ENCODE measurements at regions not wholly inside any gene's neighbourhood (a gene's known extent, or its start where the extent isn't known, plus 50 kb on each side); places are given as distances from the start of the nearest gene placed in this dataset.

- TF ChIP-seq MEF2A (IDR thresholded peaks at IDR 0.05; ENCODE audit: control insufficient read depth, low read depth, low read length) (no peak), BDP1 (IDR thresholded peaks at IDR 0.05; ENCODE audit: insufficient read depth, insufficient read length) (no peak), BRF2 (IDR thresholded peaks at IDR 0.05; ENCODE audit: borderline replicate concordance, insufficient read depth, insufficient read length) (no peak), PREB (CRISPR knock-in tag; IDR thresholded peaks at IDR 0.05) (no peak), ZNF436 (CRISPR knock-in tag; IDR thresholded peaks at IDR 0.05) (no peak), HNRNPK (IDR thresholded peaks at IDR 0.05; ENCODE audit: low read depth, low read length, poor library complexity, severe bottlenecking) (no peak), ZNF124 (CRISPR knock-in tag; IDR thresholded peaks at IDR 0.05) (no peak), KDM1A (IDR thresholded peaks at IDR 0.05) (0 out of 4 replicates have a peak, but pooled peaks of 1 of the 2 experiments have one; percentile 24), DPF2 (IDR thresholded peaks at IDR 0.05) (peak; percentile 94), LEF1 (IDR thresholded peaks at IDR 0.05) (no peak), ZFP1 (CRISPR knock-in tag; IDR thresholded peaks at IDR 0.05) (no peak), NCOA1 (IDR thresholded peaks at IDR 0.05; ENCODE audit: low read depth) (no peak), AFF4 (CRISPR knock-in tag; IDR thresholded peaks at IDR 0.05) (no peak), PKNOX1 (IDR thresholded peaks at IDR 0.05) (0 out of 2 replicates have a peak, but pooled peaks have one; percentile 12), RAD21 (CRISPR knock-in tag; conservative IDR thresholded peaks at IDR 0.05 in 1 of 2, IDR thresholded peaks at IDR 0.05 in 1 of 2) (no peak), TAL1 (IDR thresholded peaks at IDR 0.05) (peak; percentile 41; the same call in 1 of the 2 replicates), ZNF644 (tag; IDR thresholded peaks at IDR 0.05; ENCODE audit: low read depth) (no peak), PYGO2 (tag; IDR thresholded peaks at IDR 0.05) (no peak), DNMT1 (IDR thresholded peaks at IDR 0.05) (no peak), ZNF280B (CRISPR knock-in tag; IDR thresholded peaks at IDR 0.05) (no peak), CBFB (CRISPR knock-in tag; IDR thresholded peaks at IDR 0.05) (no peak), ZNF583 (CRISPR knock-in tag; IDR thresholded peaks at IDR 0.05) (no peak)
Measured at GRCh38 chr6:137978252-137978896, 111.3 kb downstream of the TNFAIP3 start (continued).

All from K562 (cell line).